ENCODE measurements at regions not wholly inside any gene's neighbourhood (a gene's known extent, or its start where the extent isn't known, plus 50 kb on each side); places are given as distances from the start of the nearest gene placed in this dataset.
"Not testable (repeated sequence)": the region's sequence is repeated elsewhere in the genome, so short reads cannot be mapped to it uniquely, and the experiment has no call there.

- no peak for DNase-seq
These were observed 204.2 kb downstream of the AASDHPPT start for GRCh38 chr11:106281455-106282173.

DNA sequence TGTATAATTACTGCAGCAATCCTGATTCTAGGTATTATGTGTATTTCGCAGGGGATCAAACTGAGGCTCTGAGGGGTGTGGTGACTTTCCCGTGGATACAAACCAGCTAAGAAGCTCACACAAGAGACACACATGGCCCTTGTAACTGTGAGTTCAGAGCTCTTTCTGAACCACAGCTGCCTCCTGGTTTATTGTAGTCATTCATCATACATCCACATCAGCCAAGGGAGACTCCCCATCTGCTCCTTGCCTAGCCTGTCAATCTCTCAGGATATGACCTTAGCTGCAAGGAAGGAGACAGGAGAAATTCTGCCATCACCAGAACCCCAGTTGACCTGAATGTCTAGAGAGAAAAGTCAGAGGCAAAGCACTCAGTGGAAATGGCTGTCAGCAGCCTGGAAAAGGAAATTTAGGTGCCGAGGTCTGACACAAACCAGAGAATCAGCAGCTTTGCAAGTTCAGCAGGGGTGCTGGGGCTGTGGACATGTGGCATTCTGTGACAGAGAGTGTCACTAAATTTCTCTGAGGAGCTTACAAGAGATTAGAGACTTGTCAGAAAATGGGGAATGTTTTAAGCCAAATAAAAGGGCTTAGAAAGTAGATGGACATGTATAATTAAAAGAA is 209.5 kb downstream of the AASDHPPT start:
- no peak for DNase-seq

DNA sequence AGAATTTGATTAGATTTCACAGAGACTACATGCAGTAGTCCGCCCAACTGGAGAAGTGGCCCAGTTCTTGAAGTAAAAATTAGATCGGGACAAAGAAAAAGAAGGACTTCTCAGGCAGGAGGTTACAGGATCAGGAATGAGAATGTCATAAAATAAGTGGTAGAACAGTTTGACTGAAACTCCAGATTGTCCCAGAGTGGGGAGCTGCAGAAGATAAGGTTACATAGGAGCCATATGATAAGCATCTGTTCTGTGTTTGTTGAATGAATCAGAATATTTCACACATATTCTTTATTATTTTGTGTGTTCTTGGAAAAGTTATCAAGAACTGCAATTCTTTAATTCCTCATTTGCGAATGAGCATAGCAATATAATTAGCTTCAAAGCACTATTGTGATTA is 210.6 kb downstream of the AASDHPPT start:
- no peak for DNase-seq

- no peak for DNase-seq
These were observed 211.4 kb downstream of the AASDHPPT start for GRCh38 chr11:106288822-106289387.

DNA sequence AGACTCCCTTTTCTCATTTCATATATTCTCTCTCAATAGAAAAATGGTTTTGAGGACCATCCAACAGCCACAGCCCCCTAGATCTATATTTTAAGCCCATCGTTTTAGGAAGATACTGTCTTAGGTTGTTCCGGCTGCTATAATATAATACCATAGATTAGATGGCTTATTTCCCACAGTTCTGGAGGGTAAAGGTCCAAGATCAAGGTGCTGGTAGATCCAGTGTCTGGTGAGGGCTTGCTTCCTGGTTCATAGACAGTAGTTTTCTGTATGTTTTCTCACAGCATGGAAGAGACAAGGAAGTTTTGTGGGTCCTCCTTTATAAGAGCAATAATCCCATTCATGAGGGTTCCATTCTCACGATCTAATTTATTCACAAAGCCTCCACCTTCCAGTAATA is 215.1 kb downstream of the AASDHPPT start:
- DNase-seq = no peak

GRCh38 chr11:106295974-106296373 is 218.5 kb downstream of the AASDHPPT start:
- no peak for DNase-seq

GRCh38 chr11:106302416-106302815 is 225.0 kb downstream of the AASDHPPT start:
- DNase-seq = no peak

DNA sequence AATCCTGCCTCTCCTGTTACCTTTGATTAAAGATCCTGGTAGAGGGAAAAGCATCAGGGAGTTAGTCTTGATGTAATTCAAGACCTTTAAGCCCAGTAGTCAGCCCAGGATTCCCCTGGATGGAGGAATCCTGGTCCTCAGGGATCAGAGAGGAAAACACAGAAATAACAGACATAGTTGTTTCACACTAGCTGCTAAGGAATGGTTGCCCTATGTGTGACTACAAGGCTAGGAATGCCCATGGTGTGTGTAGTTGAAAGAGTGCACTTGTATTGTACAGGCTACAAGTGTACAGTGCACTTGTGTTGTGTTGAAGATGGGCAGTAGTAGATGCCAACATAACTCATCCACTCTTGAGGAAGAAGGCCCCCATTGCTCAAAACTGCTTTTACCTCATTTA is 226.8 kb downstream of the AASDHPPT start:
- DNase-seq = no peak

- DNase-seq = no peak
These were observed 228.0 kb downstream of the AASDHPPT start for GRCh38 chr11:106305458-106305857.

DNA sequence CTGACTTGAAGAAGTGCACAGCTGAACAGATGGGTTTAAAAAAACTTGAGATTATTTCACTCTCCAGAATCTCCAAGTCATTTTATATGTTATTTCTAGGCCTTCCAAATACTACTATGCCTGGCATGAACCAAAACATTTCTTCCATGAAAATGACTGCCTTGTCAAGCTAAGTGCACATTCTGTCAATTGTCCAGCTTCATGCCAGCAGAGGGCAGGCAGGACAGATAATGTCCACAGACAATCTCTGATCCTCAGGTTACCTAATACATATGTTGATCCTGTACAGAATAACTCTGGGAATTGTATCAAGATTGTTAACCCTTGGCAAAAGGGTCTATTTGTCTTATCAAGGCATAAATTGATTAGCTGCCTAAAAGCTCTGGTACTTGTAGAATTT is 229.5 kb downstream of the AASDHPPT start:
- no peak for DNase-seq

DNA sequence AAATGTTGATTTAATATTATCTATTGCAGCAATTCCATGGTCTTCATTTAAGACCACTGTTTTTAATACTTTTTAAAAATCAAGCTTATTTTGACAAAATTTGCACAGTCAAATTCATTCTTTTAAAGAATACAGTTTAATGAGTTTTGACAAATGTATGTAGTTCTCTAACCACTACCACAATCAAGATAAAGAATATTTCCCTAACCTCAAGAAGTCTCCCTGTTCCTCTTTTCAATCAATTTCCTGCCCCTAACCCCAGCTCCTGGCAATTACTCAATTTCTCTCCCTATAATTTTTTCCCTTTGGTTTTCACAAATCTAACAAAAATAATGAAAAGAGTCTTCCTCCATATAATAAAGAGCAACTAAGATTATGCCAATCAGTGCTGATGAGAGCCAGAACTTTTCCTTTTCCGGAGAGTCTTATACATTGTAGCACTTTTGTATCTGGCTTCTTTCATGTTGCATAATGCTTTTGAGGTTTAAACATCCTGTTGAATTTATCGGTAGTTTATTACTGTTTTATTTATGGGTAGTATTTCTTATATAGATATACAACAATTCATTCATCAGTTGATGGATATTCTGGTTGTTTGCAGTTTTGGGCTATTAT is 231.7 kb downstream of the AASDHPPT start:
- no peak for DNase-seq

- DNase-seq = no peak
These were observed 234.2 kb downstream of the AASDHPPT start for GRCh38 chr11:106311531-106312230.

- DNase-seq = not testable (repeated sequence)
These were observed 239.8 kb downstream of the AASDHPPT start for GRCh38 chr11:106317208-106317773.

DNA sequence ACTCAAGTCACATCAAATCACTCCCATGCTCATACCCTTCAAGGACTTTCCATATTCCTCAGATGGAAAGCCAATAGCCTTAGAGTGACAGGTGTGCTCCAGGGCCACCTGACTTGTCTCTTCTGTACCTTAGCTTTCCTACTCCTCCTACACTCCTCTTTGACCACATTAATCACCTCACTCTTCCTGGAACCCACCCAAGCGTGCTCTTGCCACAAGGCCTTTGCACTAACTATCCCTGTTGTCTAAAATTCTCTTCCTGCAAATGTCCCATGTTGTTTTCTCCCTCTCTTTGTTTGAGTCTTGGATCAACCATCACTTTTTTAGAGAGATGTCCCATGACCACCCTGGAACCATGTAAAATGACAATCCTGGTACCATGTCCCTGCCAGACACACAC is 244.1 kb downstream of the AASDHPPT start:
- DNase-seq = no peak

DNA sequence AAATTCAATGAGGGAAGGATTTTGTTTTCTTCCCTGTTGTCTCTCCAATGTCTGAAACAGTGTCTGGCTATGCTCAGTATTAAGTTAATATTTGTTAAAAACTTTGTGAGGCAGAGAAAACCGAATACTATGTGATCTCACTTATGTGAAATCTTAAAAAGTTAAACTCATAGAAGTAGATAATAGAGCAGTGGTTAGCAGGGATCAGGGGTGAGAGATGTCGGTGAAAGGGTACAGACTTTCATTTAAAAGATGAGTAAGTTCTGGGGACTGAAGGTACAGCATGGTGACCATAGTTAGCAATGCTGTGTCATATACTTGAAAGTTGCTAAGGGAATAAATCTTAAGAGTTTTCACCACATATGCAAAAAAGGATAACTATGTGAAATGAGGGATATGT is 244.6 kb downstream of the AASDHPPT start:
- no peak for DNase-seq

DNA sequence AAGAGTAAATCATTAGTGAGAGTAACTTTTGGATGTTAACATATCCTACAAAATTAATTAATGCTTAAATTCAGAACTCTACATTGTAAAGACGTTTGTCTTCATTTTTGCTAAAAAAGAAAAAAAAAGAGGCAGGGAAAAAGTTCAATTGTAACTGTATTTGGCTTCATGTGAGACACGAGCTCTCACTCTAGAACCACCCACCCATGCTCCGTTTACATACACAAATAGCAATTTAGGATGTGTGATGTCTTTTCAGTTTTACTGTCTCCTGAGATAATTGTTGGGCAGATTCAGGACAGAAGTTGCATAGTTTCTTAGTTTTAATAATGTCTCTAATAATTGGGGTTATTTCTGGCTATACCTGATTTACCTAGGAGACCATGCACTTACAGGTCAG is 248.6 kb downstream of the AASDHPPT start:
- no peak for DNase-seq

DNA sequence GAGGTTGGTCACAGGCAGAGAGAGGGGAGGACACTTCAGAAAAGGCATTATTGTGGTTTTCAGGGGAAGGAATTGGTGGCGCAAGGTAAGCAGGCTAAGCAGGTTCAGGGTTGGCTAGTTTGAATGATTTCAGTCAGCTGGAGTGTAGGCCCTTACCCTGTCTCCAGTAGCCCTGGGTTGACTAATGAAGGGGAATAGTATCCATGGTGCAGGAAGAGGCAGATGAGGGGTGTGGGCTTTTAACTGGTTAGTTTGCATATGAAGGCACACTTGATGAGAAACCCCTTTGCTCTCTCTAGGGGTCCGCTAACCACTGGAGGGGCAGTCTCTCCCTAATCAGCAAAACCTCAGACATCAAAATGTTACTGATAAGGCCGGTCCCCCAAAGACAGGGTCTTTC is 249.7 kb downstream of the AASDHPPT start:
- no peak for DNase-seq

DNA sequence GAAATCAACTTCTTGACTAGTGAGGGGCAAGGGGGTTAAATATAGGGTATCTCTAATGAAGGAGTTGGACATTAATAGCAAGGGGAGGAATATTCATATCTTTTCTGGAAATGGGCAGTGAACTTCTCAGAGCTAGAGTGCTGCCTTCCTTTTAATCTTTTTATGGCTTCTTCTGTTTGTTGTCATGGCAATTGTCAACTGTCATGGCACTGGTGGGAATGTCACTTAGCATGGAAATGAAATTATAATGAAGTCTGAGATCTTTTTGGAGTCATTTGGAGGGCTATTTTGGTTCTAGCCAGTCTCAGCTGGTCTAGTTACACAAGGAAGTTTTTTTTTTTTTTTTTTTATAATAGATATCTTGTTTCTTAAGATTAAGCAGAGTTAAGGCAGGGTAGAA is 250.2 kb downstream of the AASDHPPT start:
- DNase-seq = no peak

- no peak for DNase-seq
These were observed 252.0 kb downstream of the AASDHPPT start for GRCh38 chr11:106329273-106330018.

GRCh38 chr11:106331176-106331575 is 253.7 kb downstream of the AASDHPPT start:
- DNase-seq = no peak

DNA sequence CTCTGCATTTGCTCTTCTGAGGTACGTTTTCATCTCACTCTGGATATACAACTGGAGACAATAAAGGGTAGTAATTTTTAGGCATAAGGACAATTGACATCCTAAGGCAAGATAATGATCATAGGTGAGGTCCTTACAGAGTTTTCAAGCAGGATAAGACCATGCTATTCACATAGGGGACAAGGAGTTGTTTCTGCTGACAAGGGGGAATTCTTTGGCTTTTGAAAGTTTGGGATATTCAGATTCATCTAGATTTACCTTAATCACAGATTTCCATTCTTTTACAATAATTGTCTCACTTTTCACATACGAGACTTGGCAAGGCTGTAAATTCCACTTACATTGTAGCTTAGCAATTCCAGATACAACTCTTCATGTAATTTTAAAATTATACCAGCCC is 256.2 kb downstream of the AASDHPPT start:
- DNase-seq = no peak

DNA sequence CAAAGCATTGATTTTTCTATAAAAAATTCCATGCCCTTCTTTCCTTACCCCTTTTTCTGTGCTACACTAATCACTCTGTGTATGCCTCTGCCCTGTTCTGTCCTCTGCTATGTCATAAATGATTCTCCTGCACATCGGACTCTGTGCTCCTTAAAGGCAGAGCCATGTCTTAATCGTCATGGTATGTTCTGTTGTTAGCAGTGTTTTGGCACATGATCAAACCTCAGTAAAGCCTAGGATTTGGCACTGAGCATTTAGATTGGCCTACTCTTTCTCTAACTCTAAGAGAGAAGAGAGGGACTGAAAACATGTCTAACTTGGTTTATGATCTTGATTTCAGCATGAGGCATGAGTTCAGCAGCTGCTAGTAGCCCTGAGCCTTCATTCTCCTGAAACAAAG is 266.9 kb downstream of the AASDHPPT start:
- no peak for DNase-seq

All from NCI-H1436 (cell line).